ENCODE measurements at regions not wholly inside any gene's neighbourhood (a gene's known extent, or its start where the extent isn't known, plus 50 kb on each side); places are given as distances from the start of the nearest gene placed in this dataset.
A peak's percentile ranks its signal among the peaks of the same experiment; 100 is the strongest.
"Not testable (repeated sequence)": the region's sequence is repeated elsewhere in the genome, so short reads cannot be mapped to it uniquely, and the experiment has no call there.

DNA sequence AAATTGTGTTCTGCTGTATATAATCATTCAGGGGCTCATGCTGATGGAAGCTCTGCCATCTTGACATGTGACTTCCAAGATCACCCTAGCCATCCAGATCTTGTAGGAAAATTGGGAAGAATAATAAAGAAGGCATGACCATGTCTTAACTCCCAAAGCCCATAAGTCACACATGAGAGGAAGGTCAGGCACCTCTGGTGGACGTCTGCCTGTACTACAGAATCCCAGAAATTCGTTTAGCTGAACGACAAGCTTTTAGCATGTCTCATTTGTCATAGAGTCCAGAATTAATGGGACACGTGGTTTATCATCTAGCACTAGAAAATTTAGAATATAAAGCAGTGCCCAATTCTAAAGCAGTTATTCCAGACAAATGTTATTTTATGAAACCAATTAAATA, 212.7 kb downstream of the CENPC start:
- no peak for DNase-seq (ENCODE audit: low read depth, low spot score)

DNA sequence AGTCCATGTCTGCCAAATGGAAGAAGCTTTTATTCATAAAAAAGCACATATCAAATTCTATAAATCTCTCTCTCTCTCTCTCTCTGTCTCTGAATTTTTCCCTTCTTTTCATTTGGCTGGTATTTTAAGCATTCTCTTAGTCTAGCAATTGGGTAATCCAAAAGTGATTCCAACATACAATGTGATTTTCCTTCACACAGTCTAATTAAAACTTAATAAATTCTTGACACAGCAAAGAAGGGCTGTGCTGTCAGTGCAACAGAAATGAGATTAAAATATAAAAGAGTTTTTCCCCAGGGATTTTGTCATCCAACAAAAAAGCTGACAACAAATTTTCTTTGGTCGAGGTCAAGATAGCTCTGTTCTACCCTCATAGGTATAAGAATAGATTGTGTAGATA, 216.9 kb downstream of the CENPC start:
- DNase-seq (ENCODE audit: low read depth, low spot score) = no peak

GRCh38 chr4:67328018-67328278, 217.4 kb downstream of the CENPC start:
- DNase-seq (ENCODE audit: low read depth, low spot score) = no peak

DNA sequence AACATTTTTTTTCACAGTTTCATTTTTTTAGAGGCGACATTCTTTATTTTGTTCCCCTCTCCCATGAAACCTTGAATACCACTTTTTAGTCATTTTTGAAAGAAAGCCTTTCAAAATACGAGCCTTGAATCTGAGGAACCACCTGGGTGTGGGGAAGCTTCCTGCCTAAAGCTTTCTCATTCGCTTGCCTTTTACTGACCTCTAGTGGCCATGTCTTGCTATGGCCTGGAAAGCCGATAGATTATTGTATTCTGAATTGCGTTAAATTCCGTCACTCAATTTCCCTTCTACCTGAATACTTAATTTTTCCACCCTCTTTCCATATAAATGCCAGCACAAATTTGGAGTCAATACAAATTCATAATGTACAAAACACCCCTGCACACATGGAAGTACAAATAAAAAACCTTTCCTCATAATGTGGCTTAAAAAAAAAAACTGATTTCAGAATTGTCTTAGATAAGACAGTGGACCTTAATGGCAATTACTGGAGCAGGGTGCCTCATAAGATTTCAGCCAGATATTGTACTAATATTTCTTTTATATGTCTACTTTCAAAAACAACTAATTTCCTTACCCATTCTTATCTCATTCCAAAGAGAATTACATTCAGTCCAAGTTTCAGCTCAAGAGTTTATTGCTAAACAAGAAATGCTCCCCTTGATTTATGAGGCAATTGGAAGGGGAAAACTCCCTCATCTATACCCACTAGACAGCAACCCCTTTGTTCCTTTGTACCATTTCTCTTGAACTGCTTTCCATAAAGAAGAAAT, 217.9 kb downstream of the CENPC start:
- DNase-seq (ENCODE audit: low read depth, low spot score) = peak; percentile 43

DNA sequence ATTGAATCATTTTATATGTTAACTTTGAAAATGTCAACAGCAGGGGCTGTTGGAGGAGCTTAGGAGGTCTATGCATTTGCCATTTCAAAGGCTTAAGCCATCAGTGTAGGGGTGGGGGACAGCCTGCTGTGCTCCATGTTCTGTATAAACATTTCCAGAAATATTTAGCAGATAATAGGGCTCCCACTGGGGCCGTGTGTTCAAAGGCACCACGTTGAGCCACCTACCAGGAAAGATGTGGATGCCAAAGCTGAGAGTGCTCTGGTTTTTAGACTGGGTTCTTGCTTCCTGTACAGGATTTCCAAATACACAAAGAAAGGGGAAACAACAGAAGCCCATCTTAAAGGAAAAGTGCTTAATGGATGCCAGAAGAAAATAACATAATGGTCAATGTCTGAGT, 219.5 kb downstream of the CENPC start:
- DNase-seq (ENCODE audit: low read depth, low spot score) = no peak

- DNase-seq (ENCODE audit: low read depth, low spot score) = no peak
Measured at GRCh38 chr4:67320645-67321044, 224.7 kb downstream of the CENPC start.

- not testable (repeated sequence) for DNase-seq (ENCODE audit: low read depth, low spot score)
Measured at GRCh38 chr4:67319607-67320006, 225.7 kb downstream of the CENPC start.

- peak; percentile 5 for DNase-seq (ENCODE audit: low read depth, low spot score)
Measured at GRCh38 chr4:67300497-67301185, 244.7 kb downstream of the CENPC start.

- no peak for DNase-seq (ENCODE audit: low read depth, low spot score)
Measured at GRCh38 chr4:67292636-67293035, 252.7 kb downstream of the CENPC start.

- DNase-seq (ENCODE audit: low read depth, low spot score) = no peak
Measured at GRCh38 chr4:67292045-67292444, 253.3 kb downstream of the CENPC start.

DNA sequence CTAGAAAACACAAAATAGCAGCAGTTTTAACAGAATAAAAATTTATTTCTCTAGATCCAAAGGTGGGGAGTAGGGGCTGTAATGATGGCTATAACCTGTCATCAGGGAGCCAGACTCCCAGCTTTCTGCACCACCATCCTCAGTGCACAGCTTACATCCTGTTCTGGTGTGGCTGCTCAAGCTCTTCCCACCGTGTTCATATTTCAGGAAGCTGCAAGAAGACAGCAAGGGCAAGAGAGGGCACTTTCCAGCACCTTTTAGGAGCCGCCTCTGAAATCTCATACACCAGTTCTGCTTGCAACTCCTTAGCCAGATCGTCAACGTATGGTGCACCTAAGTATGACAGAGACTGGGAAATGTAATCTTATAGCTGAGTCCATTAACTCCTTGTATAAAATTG, 253.7 kb downstream of the CENPC start:
- no peak for DNase-seq (ENCODE audit: low read depth, low spot score)

DNA sequence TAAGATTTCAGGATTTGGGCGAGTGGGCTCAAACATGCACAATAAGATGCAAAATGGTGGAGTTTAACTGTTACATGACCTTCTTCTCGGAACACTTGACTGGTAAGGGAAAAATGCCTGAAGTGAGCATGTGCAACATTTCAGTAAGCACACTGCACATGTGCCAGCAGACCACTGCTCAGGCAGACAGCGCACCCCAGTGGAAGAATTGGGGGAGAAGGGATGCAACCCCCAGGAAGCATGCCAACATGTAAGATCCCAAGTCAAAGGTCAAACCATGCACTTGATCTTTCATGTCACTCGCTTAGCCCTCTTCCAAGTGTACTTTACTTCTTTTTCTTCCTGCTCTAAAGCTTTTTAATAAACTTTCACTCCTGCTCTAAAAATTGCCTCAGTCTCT, 256.3 kb downstream of the CENPC start:
- peak; percentile 52 for DNase-seq (ENCODE audit: low read depth, low spot score)

GRCh38 chr4:67286724-67287123, 258.6 kb downstream of the CENPC start:
- DNase-seq (ENCODE audit: low read depth, low spot score) = no peak

- no peak for DNase-seq (ENCODE audit: low read depth, low spot score)
Measured at GRCh38 chr4:67282749-67283148, 262.6 kb downstream of the CENPC start.

GRCh38 chr4:67275179-67275750, 270.0 kb downstream of the CENPC start:
- no peak for DNase-seq (ENCODE audit: low read depth, low spot score)

GRCh38 chr4:67274671-67275070, 270.6 kb downstream of the CENPC start:
- not testable (repeated sequence) for DNase-seq (ENCODE audit: low read depth, low spot score)

- peak; percentile 35 for DNase-seq (ENCODE audit: low read depth, low spot score)
Measured at GRCh38 chr4:67273666-67274065, 271.6 kb downstream of the CENPC start.

GRCh38 chr4:67261971-67262370, 283.3 kb downstream of the CENPC start:
- no peak for DNase-seq (ENCODE audit: low read depth, low spot score)

- no peak for DNase-seq (ENCODE audit: low read depth, low spot score)
Measured at GRCh38 chr4:67256388-67257043, 288.8 kb downstream of the CENPC start.

DNA sequence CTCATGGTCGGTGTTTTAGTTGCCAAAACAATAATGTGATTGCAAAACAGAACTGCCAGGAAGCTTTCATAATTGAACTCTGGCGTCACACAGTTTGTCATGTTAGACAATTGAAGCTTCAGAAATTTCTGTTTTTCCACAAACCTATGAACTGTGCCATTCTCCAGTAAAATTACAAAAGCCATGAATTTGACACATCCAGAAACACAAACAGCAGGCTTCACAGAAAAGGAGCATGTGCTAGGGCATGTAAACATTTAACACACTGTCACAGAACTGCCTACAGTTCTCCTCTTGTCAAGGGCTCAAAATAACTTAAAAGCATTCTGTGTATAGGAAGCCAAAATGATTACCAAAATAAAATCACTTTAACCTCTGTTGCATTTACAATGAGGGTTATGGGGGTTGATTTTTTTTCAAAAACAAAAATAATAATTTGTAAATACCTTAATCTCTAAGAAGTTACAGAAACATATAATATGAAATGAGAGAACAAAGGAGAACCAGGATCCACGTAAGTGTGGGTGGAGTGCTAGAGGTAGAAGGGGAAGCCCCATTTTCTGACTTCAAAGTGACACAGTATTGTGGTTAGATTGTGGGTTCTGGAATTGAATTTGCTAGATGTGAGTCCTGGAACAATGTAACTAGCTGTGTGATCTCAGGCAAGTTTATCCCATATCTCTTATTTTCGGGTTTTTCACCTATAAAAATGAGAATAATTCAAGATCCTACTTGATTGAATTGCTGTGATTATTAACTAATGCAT, 295.0 kb downstream of the CENPC start:
- no peak for DNase-seq (ENCODE audit: low read depth, low spot score)

DNA sequence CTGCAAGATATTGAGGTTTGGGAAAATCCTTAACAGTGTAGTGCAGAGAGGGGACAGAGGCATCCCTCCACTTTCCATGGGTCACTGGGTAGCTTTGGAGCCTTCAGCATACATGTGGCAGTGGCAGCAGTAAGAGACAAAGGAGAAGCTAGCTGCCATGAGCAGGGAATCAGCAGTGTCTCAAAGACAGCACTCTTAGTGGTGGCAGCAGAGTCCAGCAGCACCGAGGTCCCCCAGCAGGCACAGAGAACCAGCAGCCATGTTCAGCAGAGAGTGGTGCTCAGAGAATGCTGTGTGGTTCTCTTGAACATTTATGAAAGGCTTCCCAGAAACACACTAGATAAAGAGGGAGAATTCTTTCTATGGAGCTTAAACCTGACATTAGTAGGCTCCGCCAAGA, 308.5 kb downstream of the CENPC start:
- peak; percentile 1 for DNase-seq (ENCODE audit: low read depth, low spot score)

DNA sequence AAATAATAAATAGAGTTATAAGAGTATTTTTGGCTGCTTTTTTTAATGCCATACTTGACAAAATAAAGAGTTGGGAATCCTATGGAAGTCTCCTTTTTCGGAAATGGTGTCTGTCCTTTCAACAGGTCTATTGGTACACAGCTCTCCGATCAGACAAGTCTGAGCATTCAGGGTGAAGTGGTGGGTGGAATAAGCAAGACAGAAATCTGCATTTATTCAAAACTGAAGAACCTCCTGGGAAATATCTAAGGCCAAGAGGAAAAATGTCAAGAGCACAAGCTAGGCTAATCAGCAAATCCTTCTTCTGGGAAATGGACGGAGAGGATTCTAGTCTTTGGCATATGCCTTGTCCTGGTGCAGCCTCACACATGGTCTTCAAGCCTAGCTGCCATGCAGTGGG, 309.0 kb downstream of the CENPC start:
- DNase-seq (ENCODE audit: low read depth, low spot score) = no peak
